GM19035 (cell line): ENCODE measurements at regions not wholly inside any gene's neighbourhood (a gene's known extent, or its start where the extent isn't known, plus 50 kb on each side); places are given as distances from the start of the nearest gene placed in this dataset.
"Not testable (repeated sequence)": the region's sequence is repeated elsewhere in the genome, so short reads cannot be mapped to it uniquely, and the experiment has no call there.

Experiments used
- ATAC-seq: cut with Tn5 transposase; IDR thresholded peaks from one replicate; pipeline ENCODE4 v1.9.1; 2021; ENCODE audit not compliant: unreplicated experiment

DNA sequence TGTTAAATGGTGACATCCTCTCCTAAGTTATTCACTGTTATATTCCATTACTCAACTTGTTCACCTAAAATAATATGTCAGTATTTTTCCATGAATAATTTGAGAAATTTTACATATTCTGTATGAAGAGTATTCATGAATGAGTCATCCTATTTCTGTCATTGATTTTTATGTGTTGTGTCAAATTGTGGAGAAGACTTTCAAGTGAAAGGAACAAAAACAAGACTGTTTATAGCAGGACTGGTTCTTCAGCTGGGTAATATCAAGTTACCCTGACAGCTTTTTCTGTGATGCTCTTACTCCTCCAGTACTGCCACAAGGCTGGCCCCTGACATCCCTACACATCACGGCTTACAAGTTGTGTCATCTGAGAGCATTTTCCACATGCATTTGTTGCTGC, 847.7 kb downstream of the NCAM2 start:
- ATAC-seq, result no peak

DNA sequence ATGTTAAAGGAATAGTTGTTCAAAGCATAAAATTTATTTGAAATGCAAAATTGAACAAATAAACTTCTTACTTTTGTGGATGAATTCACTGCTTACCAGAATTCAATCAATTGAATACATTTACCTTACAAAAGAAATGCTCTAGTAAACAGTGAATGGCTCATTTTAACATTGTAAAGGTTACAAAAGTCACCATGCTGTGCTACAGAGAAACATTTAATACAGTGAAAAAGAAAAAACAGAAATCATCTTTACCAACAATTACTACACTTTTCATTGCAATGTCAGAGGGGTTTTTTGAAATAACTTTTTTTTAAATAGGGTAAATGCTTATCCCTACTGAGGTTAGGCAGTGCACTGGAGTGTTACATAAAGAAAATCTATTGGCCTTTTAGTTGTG, 853.0 kb downstream of the NCAM2 start:
- no peak for ATAC-seq

DNA sequence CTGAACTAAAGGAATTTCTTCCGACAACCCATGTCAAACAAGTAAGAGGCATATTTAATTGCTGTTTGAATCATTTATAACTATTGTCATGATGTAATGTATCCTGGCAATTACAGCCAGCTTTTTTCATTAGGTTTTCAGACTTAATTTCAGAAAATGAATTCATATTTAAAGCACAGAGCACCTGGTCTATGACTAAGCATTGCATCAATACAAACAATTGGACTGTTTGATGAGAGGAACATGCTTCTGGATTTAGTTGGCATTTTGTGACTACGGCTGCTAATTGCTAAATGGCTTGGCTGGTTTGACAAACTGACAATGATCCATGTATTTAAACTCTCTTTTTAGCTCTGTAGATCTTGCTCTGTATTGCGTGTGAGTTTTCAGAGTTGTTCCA, 853.4 kb downstream of the NCAM2 start:
- ATAC-seq, result no peak

DNA sequence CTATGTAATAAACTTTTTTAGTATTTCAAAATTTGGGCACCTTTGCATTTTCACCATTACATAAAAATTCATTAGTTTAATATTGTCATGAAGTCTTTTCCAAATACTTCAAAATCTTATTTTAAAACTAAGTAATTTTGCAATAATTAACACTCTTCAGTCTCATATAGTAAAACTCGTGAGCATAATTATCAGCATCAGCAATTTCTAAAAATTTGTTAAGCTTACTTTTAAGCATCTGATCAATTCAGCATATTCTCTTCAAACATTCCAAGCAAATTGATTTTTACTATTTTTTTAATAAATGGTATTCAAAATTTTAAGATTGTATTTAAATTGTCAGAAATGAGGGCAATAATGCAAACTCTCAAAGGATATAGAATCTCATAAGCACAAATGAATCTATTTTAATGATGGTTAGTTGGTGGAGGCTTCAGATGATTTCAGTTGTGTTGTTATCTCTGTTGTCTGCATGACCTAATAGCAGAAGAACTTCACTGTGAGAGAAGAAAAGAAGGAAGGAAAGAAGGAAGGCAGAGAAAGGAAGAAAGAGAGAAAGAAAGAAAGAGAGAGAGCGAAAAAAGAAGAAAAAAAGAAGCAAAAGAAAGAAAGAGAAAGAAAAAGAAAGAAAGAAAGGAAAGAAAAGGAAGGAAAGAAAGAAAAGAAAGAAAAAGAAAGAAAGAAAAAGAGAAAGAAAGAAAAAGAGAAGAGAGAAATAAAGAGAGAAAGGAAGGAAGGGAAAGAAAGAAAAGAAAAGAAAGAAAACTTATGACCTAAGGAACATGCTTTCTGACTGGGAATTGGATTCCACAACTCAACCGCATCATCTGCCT, 860.5 kb downstream of the NCAM2 start:
- no peak for ATAC-seq

DNA sequence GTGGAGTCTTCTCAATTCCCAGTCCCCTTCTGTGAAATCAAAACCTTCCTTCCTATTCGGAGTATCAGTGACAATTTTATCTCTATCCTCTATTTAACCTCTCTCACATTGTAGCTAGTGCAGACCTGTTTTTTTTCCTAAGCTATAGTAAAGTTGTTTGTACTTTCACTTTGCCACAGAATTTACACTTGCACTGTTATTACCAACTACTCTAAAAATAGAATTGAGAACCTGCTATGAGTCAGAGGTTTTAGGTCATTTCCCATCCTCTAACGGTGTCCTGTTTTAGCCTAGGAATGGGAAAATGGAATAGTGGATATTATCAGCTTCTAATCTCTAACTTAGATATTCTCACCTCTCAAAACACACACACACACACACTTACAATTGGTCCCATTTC, 862.7 kb downstream of the NCAM2 start:
- no peak for ATAC-seq

DNA sequence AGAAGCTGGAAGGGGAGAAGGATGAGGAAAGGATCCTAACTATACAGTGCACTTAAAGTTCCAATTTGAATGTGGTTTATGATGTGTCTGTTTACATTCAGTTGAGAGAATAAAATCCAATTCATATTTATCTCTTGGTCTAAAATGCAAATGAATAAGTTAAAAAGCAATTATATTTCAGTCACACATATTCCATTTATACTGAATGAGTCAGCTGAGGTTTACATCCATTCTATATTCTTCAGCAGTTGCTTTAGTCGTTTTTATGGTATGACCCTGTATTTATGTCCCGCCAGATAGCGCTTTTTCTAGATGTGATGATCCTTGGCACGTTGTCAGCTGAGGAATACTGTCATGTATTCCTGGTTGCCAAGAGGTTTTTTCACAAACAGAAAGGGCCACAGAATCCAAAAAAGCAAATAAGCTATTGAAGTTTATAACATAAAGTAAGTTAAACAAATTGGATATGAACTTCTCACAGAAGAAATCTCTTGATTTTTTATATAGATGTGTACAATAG, 866.2 kb downstream of the NCAM2 start:
- no peak for ATAC-seq

DNA sequence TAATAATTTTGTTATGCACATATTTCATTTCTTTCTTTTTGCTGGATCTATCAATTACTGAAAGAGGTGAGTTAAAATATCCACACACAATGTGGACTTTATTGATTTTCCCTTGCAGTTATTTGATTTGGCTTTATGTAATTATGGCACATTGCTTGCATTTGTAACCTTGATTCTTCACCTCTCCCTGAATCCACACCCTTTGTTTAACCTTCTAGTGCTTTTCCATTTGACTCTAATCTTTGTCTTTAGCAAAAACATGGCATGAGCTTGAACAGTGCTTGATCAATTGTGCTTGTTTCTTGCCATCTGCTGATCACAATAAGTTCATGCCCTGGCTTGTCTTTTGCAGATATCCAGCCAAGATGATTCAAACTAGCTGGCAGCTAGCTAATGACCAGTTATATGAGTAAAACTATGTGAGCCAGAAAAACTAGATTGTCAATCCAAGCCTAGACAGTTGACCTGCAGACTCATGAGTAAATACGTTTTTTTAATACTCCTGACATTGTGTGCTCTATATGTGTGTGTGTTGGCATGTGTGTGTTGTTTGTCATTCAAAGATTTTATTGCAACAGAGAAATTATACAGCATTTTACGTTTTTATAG, 899.2 kb downstream of the NCAM2 start:
- ATAC-seq, result no peak

DNA sequence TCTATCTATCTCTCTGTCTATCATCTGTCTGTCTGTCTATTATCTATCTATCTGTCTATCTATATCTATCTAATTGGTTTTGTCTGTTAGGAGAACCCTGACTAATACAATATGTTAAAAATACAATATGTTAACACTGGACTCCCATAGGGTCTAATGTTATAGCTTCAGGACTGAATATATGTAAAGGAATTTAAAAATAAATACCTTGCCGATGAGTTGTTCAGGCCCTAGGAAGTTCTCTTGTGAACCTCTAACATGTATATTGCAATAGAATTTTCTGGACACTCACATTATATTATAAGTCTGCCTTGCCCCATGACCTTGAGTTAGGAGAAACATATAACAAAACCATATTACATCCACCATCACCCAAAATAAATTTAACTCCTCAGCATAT, 900.6 kb downstream of the NCAM2 start:
- ATAC-seq, result no peak

DNA sequence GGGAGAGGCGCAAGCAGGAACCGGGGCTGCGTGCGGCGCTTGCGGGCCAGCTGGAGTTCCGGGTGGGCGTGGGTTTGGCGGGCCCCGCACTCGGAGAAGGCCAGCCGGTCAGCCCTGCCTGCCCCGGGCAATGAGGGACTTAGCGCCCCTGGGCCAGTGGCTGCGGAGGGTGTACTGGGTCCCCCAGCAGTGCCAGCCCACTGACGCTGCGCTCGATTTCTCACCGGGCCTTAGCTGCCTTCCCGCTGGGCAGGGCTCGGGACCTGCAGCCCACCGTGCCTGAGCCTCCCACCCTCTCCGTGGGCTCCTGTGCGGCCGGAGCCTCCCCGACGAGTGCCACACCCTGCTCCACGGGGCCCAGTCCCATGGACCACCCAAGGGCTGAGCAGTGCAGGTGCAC, 904.2 kb downstream of the NCAM2 start:
- not testable (repeated sequence) for ATAC-seq

DNA sequence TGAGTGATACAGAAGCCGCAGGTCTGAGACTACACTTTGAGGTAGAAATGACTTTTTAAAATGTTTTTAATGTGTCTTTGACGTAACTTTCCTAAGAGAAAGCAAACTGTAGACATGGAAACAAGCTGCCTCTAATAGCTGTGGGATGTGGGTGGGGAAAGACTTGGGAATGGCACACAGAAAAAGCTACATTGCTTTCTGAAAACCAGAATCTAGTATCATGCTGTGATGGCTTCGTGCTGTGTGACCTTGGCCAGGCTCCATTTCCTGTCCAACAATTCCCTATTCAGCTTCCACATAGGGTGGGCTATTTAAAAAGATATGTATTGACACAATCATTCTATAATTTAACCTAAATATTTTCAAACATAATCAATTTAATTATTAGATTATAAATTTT, 909.1 kb downstream of the NCAM2 start:
- ATAC-seq, result no peak

DNA sequence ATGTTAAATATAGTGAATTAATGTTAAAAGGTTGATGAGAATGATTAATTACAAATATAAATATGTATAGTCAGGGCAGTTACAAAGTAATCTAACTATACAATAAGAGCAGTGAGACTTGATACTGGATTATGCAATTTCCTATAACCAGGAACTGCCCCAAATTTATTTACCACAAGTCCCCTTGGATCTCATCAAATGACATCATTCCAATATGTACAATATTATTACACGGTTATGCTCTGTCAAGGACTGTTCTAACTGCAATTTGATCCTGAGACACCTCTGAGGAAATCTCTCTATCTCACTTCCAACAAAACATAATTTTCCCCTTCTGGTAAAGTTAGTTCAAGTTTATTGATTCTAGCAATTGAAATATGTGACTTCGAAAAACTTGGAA, 917.6 kb downstream of the NCAM2 start:
- no peak for ATAC-seq

DNA sequence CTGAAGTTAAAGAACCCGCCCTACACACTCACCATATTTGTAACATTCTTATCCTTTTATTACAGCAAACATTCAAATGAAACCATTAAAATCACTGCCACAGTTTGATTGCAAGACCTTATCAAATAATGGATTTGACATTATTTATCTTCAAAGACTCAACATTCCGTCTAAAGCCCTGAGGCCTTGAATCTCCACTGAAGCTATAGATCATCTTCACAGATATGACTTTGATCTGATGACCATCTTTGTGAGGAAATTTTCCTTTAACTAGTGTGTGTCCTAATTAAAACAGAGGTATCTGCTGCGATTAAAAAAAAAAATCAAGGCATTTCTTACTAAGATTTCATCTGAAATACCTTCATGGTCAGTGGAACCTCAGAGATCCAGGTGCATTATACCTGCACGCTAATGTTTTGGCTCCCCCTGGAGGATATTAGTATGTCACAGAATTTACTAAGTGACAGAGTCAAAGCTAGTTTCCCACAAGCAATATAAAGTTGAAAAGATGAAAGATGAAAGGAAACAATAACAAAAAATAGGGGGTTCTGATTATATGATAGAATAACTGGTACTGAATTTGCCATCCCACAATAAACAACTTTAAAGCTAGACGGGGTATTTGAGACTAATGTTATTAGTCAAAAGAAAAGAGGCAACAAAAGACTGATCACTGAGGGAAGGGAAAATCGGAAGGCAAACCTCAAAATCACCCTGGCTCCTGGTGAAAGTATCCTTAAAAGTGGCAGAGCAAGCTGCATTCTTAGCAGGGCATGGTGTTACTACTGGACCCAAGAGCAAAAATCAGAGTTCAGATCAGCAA, 923.4 kb downstream of the NCAM2 start:
- ATAC-seq, result no peak

DNA sequence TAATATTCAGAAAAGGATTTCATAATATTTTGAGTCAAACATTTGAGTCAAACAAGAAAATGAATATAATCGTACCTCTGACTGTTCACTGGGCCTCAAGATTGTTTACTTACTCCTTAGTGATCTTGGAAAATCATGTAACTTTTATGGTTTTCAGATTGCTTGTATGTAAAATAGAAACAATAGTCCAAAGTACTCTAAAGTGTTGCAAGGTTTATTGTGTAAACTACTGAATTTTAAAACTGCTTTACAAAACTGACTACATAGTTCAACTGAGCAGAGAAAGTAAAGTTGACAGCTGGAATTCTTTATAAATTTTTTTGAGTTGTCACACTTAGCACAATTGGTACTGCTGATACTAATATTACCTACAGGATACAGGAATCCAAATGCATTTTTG, 931.0 kb downstream of the NCAM2 start:
- no peak for ATAC-seq

DNA sequence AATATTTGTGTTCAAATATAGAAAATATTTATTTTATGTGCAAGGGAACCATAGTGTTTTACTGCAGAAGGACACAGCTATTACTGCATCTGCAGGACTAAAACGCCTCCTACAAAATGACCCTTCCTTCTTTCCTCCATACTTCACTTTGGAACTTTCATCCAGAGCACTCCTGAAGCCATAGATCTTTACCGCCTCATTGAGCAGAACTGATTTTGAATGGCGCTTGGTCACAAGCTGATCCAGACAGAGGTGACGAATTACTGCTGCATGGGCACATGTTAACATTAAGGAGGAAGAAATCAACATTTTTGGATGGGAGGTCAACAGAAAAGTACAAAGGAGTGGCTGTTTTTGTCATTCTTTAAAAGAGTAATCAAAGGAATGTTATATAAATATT, 931.6 kb downstream of the NCAM2 start:
- ATAC-seq, result no peak

DNA sequence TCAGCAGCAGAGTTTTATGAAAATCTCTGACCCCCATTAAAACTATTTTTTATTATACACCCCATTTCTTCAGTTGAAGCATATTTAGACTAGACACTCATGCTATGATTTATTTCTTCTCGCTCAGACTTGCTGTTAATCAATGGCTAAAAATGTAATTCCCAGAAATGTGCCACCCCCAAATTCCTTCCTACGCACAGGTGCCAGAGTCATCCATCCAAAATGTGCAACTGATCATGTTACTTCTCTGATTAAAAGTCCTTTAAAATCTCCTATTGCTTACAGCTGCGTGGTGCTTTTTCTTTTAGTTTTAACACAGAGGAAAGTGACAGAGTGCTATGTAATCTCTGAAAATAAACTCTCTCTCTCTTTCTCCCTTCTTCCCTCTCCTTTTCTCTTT, 954.4 kb downstream of the NCAM2 start:
- no peak for ATAC-seq

DNA sequence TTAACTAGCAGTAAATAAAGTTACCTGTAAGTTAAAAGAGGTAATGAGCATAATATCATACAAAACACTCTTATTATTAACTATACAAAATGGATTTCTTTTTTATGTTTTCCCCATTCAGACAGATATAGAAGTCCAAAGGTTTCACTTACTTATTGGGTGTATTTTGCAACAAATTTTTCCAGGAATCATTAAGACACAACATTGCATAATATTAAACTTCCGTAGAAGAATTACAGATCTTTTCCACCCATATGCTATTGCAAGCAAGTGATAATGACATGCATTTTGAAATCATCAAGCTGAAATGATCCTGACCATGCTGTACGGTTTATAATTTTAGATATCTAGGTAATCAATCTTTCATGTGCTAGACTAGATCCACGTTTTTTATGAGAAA, 957.0 kb downstream of the NCAM2 start:
- ATAC-seq, result no peak

DNA sequence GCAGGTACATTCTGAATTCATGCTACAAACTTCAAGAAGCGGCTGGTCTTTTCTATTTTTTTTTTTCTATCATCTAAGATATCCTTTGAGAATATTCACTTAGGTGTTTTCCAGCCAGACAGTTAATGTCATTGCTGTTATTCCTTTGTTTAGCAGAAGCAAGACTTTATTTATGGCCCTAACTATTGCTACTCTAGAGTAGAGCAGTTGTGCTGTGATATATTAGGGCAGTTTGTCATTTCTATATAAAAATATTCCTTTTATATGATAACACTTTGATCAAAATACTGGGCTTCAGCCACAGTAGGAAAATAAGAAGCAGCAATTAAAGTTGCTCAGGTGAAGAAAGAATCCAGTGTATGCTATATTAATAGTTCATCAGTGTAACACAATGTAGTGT, 959.3 kb downstream of the NCAM2 start:
- ATAC-seq, result no peak

DNA sequence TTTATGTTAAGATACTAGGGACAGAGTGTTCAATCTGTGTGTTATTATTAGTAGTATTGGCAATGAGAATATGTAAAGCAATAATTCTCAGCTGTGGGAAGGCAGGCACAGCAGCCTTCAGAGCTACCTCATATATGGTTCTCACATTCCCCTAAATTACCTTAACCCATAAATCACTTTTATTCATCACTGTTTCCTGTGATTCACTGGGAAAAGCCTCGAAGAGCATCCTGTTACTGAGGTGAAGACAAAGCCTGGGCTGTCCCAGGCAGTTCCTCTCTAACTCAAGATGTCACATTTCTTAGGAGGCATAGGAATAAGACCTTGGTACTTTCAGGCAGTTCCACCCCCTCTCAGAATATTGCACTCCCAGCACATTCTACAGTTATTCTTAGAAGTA, 965.7 kb downstream of the NCAM2 start:
- ATAC-seq, result no peak

DNA sequence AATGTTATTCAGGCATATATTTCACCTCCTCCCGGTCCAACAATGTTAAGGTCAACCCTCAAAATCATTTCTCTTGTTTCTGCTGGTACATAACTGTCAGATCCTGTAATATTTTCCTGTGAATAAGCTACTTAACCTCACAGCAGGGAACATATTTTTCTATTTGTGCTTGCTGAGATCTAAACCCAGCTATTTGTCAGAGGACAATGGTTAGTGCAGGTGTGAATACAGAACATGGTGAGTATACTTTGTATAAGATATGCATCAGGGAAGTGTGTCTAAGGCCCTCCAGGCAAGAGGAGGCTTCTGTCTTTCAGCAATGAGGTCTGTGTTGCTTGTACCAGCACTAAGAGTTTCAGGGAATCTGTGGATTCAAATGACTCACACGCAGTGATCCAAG, 970.6 kb downstream of the NCAM2 start:
- no peak for ATAC-seq

DNA sequence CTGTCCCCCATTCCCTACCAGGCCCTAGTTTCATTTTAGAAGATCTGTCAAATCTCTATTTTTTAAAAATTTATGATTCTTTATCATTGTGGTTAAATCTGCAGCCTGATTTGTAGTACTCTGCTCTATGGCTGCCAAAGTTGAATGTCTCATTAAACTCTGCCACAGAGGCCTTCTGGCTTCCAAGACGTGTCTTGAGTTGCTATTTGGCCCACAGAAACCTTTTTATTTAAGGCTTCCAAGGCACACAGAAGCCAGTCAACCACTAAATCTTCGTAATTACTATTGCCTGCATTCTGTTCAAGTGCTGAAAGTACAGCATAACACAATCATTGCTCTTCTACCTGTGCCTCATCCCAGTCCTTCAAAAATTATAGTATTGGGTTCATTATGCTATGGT, 971.0 kb downstream of the NCAM2 start:
- ATAC-seq, result no peak

DNA sequence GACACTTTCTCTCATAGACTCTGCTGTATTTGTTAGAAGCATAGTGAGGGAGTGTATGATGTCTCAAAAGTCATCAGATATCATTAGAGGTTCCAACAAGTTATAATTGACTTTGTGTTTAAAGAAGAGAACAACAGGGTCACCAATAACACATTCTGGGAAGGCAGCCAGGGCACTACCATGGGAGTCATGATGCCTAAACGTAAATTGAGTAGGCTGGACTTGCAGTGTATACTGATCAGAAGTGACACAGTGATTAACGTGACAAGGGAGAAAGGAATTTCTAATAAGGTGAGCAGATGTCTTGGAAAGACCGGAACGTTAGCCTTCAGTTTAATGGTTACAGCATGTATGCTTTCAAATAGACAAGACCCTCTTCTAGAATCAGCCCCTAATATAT, 973.2 kb downstream of the NCAM2 start:
- no peak for ATAC-seq

DNA sequence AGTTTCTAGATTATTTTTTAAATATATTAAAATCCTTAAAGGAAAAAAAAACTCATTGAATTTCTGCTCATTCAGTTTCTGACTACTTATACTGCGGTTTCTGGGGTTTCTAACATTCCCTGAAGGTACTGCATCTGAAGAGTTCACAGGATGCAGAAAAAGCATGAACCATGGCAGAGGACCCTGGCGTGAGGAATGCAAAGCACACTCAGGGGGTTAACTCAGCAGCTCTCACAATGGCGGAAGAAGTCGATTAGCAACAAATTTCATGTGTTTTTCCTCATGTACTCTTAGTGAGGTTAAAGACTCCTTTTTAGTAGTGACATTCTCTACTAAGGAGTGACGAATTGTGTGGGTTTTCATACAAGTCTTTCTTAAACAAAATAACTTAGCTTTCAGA, 975.6 kb downstream of the NCAM2 start:
- no peak for ATAC-seq
